OCI-LY7 (cell line): ENCODE measurements at regions not wholly inside any gene's neighbourhood (a gene's known extent, or its start where the extent isn't known, plus 50 kb on each side); places are given as distances from the start of the nearest gene placed in this dataset.

Experiments
- BruUV-seq: library from RNA; stranded (reverse); fragments of 400-500 nt; replicated peaks from 2 replicates; lab custom pipeline; 2021; lab: Mats Ljungman, UMichigan
- CTCF ChIA-PET: fragments of 300-600 bp; sonication (Branson Sonifier 250); formaldehyde crosslinking; loops from one replicate; lab custom pipeline; 2022; ENCODE audit warnings: antibody characterized with exemption; ENCODE audit not compliant: unreplicated experiment; lab: Charles Lee
- POLR2A ChIA-PET: fragments of 300-600 bp; sonication (Branson Sonifier 250); formaldehyde crosslinking; loops from one replicate; lab custom pipeline; 2022; ENCODE audit warnings: antibody characterized with exemption; lab: Charles Lee
- DNase-seq: peaks from one replicate; pipeline ENCODE4 v3.0.0-alpha.2; 2015; ENCODE audit warnings: low spot score
- H2AFZ ChIP-seq: fragments of 200-600 bp; sonication (generic), shearing (Covaris generic); 2 replicates; pipeline ENCODE4 v1.6.1; 2014; ENCODE audit warnings: mild to moderate bottlenecking, antibody characterized with exemption, low read length, moderate library complexity
- H3K27ac ChIP-seq: fragments of 200-600 bp; sonication (generic); 2 replicates; pipeline ENCODE4 v1.5.1; 2014; ENCODE audit warnings: mixed run types, low read depth, mild to moderate bottlenecking, moderate library complexity, low read length, inconsistent platforms; ENCODE audit not compliant: poor library complexity, severe bottlenecking
- H3K36me3 ChIP-seq: fragments of 200-600 bp; sonication (generic); 2 replicates; pipeline ENCODE4 v1.6.1; 2014; ENCODE audit warnings: mild to moderate bottlenecking, antibody characterized with exemption, low read length, moderate library complexity, mixed read lengths; ENCODE audit not compliant: insufficient read depth
- H3K4me1 ChIP-seq: fragments of 200-600 bp; sonication (generic); 2 replicates; pipeline ENCODE4 v1.5.1; 2014; ENCODE audit warnings: mild to moderate bottlenecking, low read length; ENCODE audit not compliant: insufficient read depth, poor library complexity, severe bottlenecking
- H3K4me2 ChIP-seq: fragments of 200-600 bp; sonication (generic); 2 replicates; pipeline ENCODE4 v1.6.1; 2014; ENCODE audit warnings: mild to moderate bottlenecking, low read length
- H3K4me3 ChIP-seq: fragments of 200-600 bp; sonication (generic); 2 replicates; pipeline ENCODE4 v1.5.1; 2014; ENCODE audit warnings: mild to moderate bottlenecking, low read depth, low read length; ENCODE audit not compliant: poor library complexity, severe bottlenecking
- H3K79me2 ChIP-seq: fragments of 200-600 bp; sonication (generic); 2 replicates; pipeline ENCODE4 v1.6.1; 2016; ENCODE audit warnings: low read depth, mild to moderate bottlenecking, low read length, moderate library complexity, mixed read lengths; ENCODE audit not compliant: insufficient read depth
- H3K9me2 ChIP-seq: fragments of 200-600 bp; sonication (generic); 2 replicates; pipeline ENCODE4 v1.6.1; 2016; ENCODE audit warnings: mild to moderate bottlenecking, low read length, mixed read lengths; ENCODE audit not compliant: insufficient read depth
- H3K9me3 ChIP-seq: fragments of 200-600 bp; sonication (generic); 2 replicates; pipeline ENCODE4 v1.6.1; 2014; ENCODE audit warnings: mild to moderate bottlenecking, mixed run types, low read length, mixed read lengths
- H4K20me1 ChIP-seq: fragments of 200-600 bp; sonication (generic); 2 replicates; pipeline ENCODE4 v1.6.1; 2014; ENCODE audit warnings: mild to moderate bottlenecking, antibody characterized with exemption, low read length, moderate library complexity, mixed read lengths; ENCODE audit not compliant: insufficient read depth
- CTCF ChIP-seq: fragments of 200-600 bp; sonication (generic); conservative IDR thresholded peaks from 2 replicates; pipeline ENCODE4 v1.5.1; 2014; ENCODE audit warnings: mild to moderate bottlenecking, antibody characterized with exemption, low read length, moderate library complexity, mixed read lengths
- EZH2phosphoT487 ChIP-seq: fragments of 200-600 bp; sonication (generic); IDR thresholded peaks from 2 replicates; pipeline ENCODE4 v1.6.1; 2018; ENCODE audit warnings: low read depth, borderline replicate concordance, mild to moderate bottlenecking, mixed run types, antibody characterized with exemption, low read length, moderate library complexity, mixed read lengths
- intact Hi-C: fragments of 100-400 bp; cut with micrococcal nuclease; formaldehyde crosslinking; loops from one replicate; pipeline ENCODE4 v1.10.0; 2022; ENCODE audit not compliant: unreplicated experiment

- H3K9me3 ChIP-seq, result no peaks in the 10 kb centered on the region
- H3K36me3 ChIP-seq, result no peaks in the 10 kb centered on the region
- H3K27ac ChIP-seq, result no peak overlapping the region
- no peak overlapping the region for H3K4me2 ChIP-seq
- H3K9me2 ChIP-seq, result no peaks in the 10 kb centered on the region
- H4K20me1 ChIP-seq, result no peaks in the 10 kb centered on the region
- ChIA-PET POLR2A (no interaction called here), CTCF (no interaction called here)
- H3K4me1 ChIP-seq, result no peaks in the 10 kb centered on the region
- intact Hi-C loops, result no loop called here
- DNase-seq, result no peak
- BruUV-seq, result no TSS peak
- no peaks in the 10 kb centered on the region for H3K79me2 ChIP-seq
- H3K4me3 ChIP-seq, result no peak overlapping the region
- H2AFZ ChIP-seq, result no peak overlapping the region
- no peak for TF ChIP-seq CTCF
- no peak for TF ChIP-seq EZH2phosphoT487
Measured at GRCh38 chr6:113343940-113344339, 513.2 kb upstream of the MARCKS start.

- ChIA-PET POLR2A (no interaction called here), CTCF (no interaction called here)
- no peak overlapping the region for H3K27ac ChIP-seq
Measured at GRCh38 chr6:113344969-113345368, 512.2 kb upstream of the MARCKS start.

GRCh38 chr6:113347436-113347835 lies 509.7 kb upstream of the MARCKS start:
- TF ChIP-seq EZH2phosphoT487 (no peak), CTCF (no peak)
- DNase-seq, result no peak
- H3K9me2 ChIP-seq, result no peaks in the 10 kb centered on the region
- no peaks in the 10 kb centered on the region for H3K79me2 ChIP-seq
- no peaks in the 10 kb centered on the region for H3K9me3 ChIP-seq
- H3K4me2 ChIP-seq, result no peak overlapping the region
- intact Hi-C loops, result no loop called here
- ChIA-PET POLR2A (no interaction called here), CTCF (no interaction called here)
- no peak overlapping the region for H2AFZ ChIP-seq
- no peaks in the 10 kb centered on the region for H3K4me1 ChIP-seq
- BruUV-seq, result no TSS peak
- H3K27ac ChIP-seq, result no peak overlapping the region
- no peaks in the 10 kb centered on the region for H4K20me1 ChIP-seq
- H3K4me3 ChIP-seq, result no peak overlapping the region
- no peaks in the 10 kb centered on the region for H3K36me3 ChIP-seq

More at GRCh38 chr6:113344969-113345368, 512.2 kb upstream of the MARCKS start:
- no peaks in the 10 kb centered on the region for H3K79me2 ChIP-seq
- H2AFZ ChIP-seq, result no peak overlapping the region
- no peaks in the 10 kb centered on the region for H3K36me3 ChIP-seq
- TF ChIP-seq EZH2phosphoT487, result no peak
- TF ChIP-seq CTCF, result no peak
- no peak for DNase-seq
- no TSS peak for BruUV-seq
- intact Hi-C loops, result no loop called here
- H3K9me3 ChIP-seq, result no peaks in the 10 kb centered on the region
- no peak overlapping the region for H3K4me3 ChIP-seq
- no peaks in the 10 kb centered on the region for H3K4me1 ChIP-seq
- H4K20me1 ChIP-seq, result no peaks in the 10 kb centered on the region
- H3K9me2 ChIP-seq, result no peaks in the 10 kb centered on the region
- H3K4me2 ChIP-seq, result no peak overlapping the region
